GM19035 (cell line): ENCODE measurements at regions not wholly inside any gene's neighbourhood (a gene's known extent, or its start where the extent isn't known, plus 50 kb on each side); places are given as distances from the start of the nearest gene placed in this dataset.

Experiments used
- ATAC-seq: cut with Tn5 transposase; IDR thresholded peaks from one replicate; pipeline ENCODE4 v1.9.1; 2021; ENCODE audit not compliant: unreplicated experiment

- ATAC-seq, result no peak
Measured at GRCh38 chr2:160630801-160631590, 137.4 kb upstream of the RBMS1 start.

- ATAC-seq, result no peak
Measured at GRCh38 chr2:160632084-160632975, 138.7 kb upstream of the RBMS1 start.

- ATAC-seq, result no peak
Measured at GRCh38 chr2:160634436-160634835, 140.8 kb upstream of the RBMS1 start.

- no peak for ATAC-seq
Measured at GRCh38 chr2:160635488-160635887, 141.9 kb upstream of the RBMS1 start.

- no peak for ATAC-seq
Measured at GRCh38 chr2:160639472-160639871, 145.9 kb upstream of the RBMS1 start.

DNA sequence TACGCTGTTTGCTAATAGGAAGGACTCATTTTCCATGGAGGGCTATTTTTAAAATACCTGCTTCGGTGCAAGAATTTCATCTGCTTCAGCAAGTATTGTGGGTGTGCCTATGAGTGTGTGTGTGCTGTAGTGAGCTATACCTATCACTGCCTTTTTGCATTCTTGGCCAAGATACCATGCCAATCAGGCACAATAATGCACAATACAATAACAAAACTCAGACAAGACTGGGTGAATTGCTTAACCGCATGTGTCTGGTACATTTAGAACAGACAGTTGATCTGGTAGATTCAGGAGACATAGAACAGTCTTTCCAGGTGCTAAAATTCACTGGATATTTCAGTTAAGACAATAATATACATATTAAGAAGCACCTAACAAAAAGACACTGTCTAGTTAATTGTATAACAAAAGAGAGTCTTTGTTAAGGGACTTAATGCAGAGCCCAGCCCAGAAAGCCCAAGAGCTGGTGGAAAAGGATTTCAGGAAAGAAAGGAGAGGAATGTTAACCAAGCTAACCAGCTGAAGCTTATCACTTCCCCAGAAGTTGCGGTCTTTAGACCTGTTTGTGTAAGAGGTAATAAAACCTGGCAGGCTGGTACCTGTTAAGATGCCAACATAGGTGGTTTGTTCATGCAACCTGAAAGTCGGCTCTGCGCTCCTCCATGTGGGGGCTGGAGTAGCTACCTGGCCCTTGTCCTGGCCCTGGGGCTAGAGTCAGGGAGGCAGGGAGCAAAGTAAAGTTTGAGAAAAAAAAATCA, 153.3 kb upstream of the RBMS1 start:
- no peak for ATAC-seq

DNA sequence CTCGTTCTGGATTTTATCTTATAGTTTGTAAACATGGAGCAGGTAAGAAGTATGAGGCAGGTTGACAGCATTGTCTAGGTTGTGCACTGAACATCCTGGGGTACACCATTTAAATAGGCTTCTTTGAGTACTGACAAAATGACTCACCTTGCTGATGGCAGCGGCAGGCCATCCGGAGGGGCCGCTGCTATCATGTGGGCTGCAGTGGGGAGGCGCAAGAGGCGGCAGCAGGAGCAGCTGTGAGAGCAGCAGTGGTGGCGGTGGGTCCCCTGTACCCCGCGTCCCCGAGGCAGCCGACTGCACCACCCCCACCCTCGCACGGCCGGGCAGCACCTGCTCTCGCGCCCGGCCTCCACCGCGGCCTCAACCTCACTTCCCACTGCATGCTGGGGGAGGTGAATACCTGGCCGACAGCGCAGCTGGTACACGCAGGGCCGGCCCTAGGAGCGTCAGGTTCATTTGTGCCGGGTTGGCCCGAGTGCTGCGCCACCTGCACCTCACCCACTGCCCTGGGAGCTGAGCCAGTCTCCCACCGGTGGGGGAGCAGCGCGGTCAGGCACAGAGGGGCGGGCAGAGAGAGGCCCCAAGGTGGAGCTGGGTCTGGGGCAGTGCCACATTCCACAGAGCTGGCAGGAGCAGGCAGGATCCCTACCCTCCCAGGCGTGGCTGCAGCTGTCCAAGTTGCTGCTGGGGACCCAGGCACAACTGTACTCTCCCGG, 154.5 kb upstream of the RBMS1 start:
- ATAC-seq, result no peak

- no peak for ATAC-seq
Measured at GRCh38 chr2:160649698-160650097, 156.1 kb upstream of the RBMS1 start.

- no peak for ATAC-seq
Measured at GRCh38 chr2:160650196-160651118, 156.8 kb upstream of the RBMS1 start.

DNA sequence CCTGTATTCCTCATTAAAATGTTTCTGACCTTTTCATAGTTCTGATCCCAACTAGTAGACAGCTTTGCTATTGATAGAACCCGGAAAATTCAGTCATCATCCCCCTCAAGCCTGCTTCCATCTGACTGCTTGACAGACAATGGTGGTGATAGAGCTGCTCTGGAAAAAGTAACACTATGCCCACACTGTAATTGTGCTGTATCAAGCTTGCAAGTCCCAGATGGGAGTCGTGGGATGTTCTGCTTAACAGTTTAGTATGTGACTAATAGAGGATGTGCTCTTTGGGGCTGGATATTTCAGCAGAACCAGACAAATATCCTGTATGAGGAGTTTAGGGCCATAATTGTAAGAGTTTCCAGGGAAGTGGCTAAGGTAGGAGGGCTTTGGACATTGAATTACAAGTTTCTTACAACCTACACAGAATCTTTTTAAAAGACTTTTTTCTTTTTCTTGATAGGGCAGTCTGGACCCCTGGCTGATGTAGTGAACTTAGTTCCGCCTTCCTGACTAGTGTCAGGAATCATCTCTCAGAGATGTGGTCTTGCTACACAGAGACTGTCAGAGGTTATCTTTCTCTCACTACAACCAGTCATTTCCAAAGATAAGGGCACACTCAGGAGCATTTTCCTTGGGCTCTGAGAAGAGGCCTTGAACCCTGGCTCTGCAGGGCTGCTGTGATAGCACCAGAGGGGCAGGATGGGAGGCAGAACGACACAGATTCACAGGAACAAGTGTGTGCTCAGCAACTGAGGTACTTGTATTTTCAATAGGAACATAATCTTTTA, 158.0 kb upstream of the RBMS1 start:
- ATAC-seq, result no peak

- peak; percentile 71 for ATAC-seq
Measured at GRCh38 chr2:160652236-160652635, 158.6 kb upstream of the RBMS1 start.

- no peak for ATAC-seq
Measured at GRCh38 chr2:160657196-160657595, 163.6 kb upstream of the RBMS1 start.

DNA sequence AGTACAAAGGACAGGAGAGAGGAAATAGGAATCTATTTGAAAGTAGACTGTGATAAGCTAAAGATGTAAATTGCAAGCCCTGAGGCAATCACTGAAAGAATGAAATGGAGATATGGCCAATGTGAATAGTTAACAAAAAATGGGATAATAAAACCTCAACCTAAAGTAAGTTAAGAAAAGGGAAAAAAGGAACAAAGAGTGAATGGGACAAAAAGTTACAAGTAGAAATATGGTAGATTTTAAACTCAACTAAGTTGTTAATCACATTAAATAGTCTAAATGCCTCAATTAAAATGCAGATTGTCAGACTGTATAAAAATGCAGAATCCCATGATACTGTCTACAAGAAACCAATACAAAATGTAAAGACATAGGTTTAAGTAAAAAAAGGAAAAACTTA, 165.2 kb upstream of the RBMS1 start:
- ATAC-seq, result no peak

- no peak for ATAC-seq
Measured at GRCh38 chr2:160660741-160661140, 167.1 kb upstream of the RBMS1 start.

DNA sequence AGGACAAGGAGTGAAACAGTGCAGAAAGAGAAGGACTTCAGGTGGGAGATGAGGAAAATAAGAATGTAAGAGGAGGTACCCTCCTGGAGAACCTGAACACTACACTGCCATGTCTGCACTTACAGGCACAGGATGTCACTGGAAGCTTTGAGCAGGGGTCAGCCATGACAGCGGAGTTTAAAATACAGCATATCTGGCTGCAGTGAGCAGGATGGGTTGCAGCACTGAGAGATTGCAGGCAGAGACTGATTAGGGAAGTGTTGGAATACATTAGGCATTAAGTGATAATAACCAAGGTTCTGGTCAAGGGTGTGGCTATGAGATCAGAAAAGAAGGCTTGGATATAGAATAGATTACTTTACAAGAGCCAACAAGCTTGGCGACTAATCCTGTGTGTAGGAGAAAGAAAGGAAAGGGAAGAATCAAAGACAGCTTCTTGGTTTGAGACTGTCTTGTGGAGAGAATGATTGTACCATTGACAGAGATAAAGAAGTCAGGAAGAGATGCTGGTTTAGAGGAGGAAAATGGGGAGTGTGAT, 171.1 kb upstream of the RBMS1 start:
- ATAC-seq, result no peak

DNA sequence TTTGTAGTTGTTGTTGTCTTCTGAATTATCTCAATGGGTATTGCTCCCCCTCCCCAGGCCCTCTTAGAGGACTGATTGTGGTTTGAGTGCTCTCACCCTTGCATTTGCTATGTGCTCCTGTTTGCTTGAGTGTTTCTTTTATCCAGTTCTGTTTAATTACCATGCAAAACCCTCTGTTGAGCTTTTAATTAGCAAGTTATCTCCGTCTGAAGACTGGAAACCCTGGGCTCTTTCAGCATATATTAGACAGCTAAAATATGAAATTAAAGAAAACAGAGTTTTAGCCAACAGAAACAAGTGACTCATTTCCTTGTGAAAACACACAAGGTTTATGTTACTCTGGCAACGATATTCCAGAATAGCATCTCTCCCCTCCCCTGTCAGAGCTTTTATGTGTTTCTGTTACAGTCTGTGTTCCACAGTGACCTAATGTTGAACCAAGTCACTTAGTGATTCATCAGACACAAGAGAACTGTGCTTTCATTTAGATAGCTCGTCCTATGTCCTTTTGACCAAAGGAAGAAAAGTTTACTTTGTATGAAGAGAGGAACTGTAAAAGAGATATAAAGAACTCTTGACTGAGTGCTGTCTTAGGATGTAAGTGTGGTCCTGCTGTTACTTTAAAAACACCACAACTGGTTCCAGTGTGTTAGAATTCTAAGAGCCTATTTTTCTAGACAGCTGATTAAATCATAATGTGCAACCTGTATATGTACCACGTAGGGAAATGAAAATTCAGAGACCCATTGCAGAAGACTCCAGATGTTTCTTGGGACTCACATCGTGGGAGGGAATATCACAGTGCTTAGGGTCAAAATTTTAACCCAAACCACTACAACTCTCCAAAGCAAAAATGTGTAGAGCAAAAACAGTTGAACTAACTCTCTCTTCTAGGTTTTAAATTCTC, 172.8 kb upstream of the RBMS1 start:
- peak; percentile 83 for ATAC-seq

GRCh38 chr2:160667811-160668210, 174.2 kb upstream of the RBMS1 start:
- no peak for ATAC-seq

DNA sequence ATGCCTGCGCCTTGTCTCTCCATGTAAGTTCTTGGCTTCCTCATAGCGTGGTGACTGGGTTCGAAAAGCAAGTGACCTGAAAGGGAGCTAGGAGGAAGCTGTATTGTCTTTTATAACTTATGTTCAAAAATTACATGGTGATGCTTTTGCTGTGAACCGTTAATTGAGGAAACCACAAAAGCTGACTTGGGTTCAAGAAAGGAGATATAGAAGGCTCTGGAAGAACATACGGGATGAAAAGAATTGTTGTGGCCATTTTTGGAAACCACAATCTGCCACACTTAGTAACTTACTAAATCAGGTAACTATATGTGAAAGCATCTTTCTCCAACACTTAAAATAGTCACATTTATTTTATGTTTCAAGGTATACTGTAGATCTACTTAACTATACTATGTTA, 177.0 kb upstream of the RBMS1 start:
- no peak for ATAC-seq
